Gastroesophageal sphincter (tissue), 4 donors: ENCODE measurements at regions not wholly inside any gene's neighbourhood (a gene's known extent, or its start where the extent isn't known, plus 50 kb on each side); places are given as distances from the start of the nearest gene placed in this dataset.

Source experiments
- ATAC-seq: fragments of 150-250 bp; one replicate; pipeline ENCODE4 v1.9.1; 2016; ENCODE audit warnings: mild to moderate bottlenecking, moderate library complexity
- H3K27ac ChIP-seq, 4 donors: fragments of 200-600 bp; sonication (generic) in 3 of 4; 1 replicate in 3 of 4; 2 replicates in 1 of 4; pipeline ENCODE4 v1.5.1; 2016 to 2019
- H3K27me3 ChIP-seq: fragments of 200-600 bp; sonication (generic); one replicate; pipeline ENCODE4 v1.5.1; 2019
- H3K36me3 ChIP-seq, 2 donors: fragments of 200-600 bp; sonication (generic); one replicate each; pipeline ENCODE4 v1.5.1; 2019; ENCODE audit warnings: control low read depth in 1 of 2
- H3K4me1 ChIP-seq, 3 donors: fragments of 200-600 bp; sonication (generic); 1 replicate in 2 of 3; 2 replicates in 1 of 3; pipeline ENCODE4 v1.5.1; 2016 to 2019; ENCODE audit warnings: control low read depth in 2 of 3
- H3K4me3 ChIP-seq, 2 donors: fragments of 200-600 bp; sonication (generic); one replicate each; pipeline ENCODE4 v1.5.1; 2019; ENCODE audit warnings: mild to moderate bottlenecking in 1 of 2, moderate library complexity in 1 of 2
- H3K9me3 ChIP-seq, 3 donors: fragments of 200-600 bp; sonication (generic); one replicate each; pipeline ENCODE4 v1.5.1; 2017 to 2019; ENCODE audit warnings: control low read depth in 2 of 3
- CTCF ChIP-seq, 4 experiments: fragments of 200-600 bp in 2 of 4; fragments of 450-650 bp in 2 of 4; sonication (generic) in 1 of 4; IDR thresholded peaks; one replicate each; pipeline ENCODE4 v1.5.1; 2017 to 2019; ENCODE audit warnings: antibody characterized with exemption in 4 of 4, mild to moderate bottlenecking in 2 of 4, moderate library complexity in 2 of 4
- EP300 ChIP-seq: sonication (generic); formaldehyde crosslinking; IDR thresholded peaks from one replicate; pipeline ENCODE4 v1.6.1; 2017; ENCODE audit warnings: antibody characterized with exemption, mild to moderate bottlenecking
- POLR2A ChIP-seq, 2 donors: fragments of 450-650 bp; IDR thresholded peaks; one replicate each; pipeline ENCODE4 v1.6.1; 2017; ENCODE audit warnings: antibody characterized with exemption in 2 of 2, mild to moderate bottlenecking in 2 of 2, moderate library complexity in 1 of 2
- POLR2AphosphoS5 ChIP-seq: sonication (generic); formaldehyde crosslinking; IDR thresholded peaks from one replicate; pipeline ENCODE4 v1.6.1; 2017; ENCODE audit warnings: antibody characterized with exemption
- WGBS, 2 donors: methylation state at CpG; one replicate each; pipeline ENCODE4 v1.1.5; 2018; ENCODE audit warnings: low coverage in 1 of 2; 5-methylcytosine and 5-hydroxymethylcytosine counted together

DNA sequence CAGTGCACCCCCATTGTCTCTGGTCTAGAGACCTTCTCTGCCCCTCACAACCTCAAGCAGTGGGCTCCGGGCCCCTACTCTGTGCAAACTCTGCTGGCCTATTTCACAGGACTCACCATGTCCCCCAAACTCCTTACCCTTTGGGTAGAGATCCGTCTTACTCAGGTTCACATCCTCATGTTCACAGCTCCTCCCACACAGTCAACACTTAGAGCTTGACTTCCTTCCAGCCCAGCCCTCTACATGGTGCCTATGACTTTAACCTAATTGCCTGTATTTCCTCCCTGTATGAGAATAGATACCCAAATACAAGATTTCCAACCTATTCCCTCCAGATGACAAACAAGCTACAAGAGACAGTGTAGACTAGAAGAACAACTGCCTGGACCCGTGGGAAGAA, 528.6 kb upstream of the JARID2 start:
- no peaks in the 10 kb centered on the region for H3K36me3 ChIP-seq
- no peak overlapping the region for H3K27ac ChIP-seq
- no peaks in the 10 kb centered on the region for H3K27me3 ChIP-seq
- TF ChIP-seq POLR2A (IDR thresholded peaks at IDR 0.05) (no peak), CTCF (IDR thresholded peaks at IDR 0.05) (no peak)
- H3K9me3 ChIP-seq, result no peaks in the 10 kb centered on the region
- H3K4me3 ChIP-seq, result no peak overlapping the region
- WGBS, 2 donors, result 84 to 92% methylated on average over 2 of the region's 3 CpGs
- H3K4me1 ChIP-seq, result peaks cover 3 to 28% (median 3%) of the 10 kb centered on the region in 3 donors
- ATAC-seq, result no peak

- TF ChIP-seq CTCF (IDR thresholded peaks at IDR 0.05), result no peak
- no peak overlapping the region for H3K27ac ChIP-seq
- H3K36me3 ChIP-seq, result no peaks in the 10 kb centered on the region
- no peak overlapping the region for H3K4me3 ChIP-seq
- no peaks in the 10 kb centered on the region for H3K9me3 ChIP-seq
- WGBS, 2 donors, result 61 to 63% methylated on average over 3 to 4 of the region's 4 CpGs
- H3K27me3 ChIP-seq, result no peaks in the 10 kb centered on the region
- peaks cover 0 to 14% (median 3%) of the 10 kb centered on the region in 3 donors for H3K4me1 ChIP-seq
- ATAC-seq, result no peak
Measured at GRCh38 chr6:14718861-14719260, 527.0 kb upstream of the JARID2 start.

- Histone ChIP-seq H3K4me3 (no peak overlapping the region), H3K27ac (no peak overlapping the region), H3K27me3 (no peaks in the 10 kb centered on the region), H3K36me3 (no peaks in the 10 kb centered on the region), H3K9me3 (no peaks in the 10 kb centered on the region), H3K4me1 (peaks cover 0 to 12% (median 3%) of the 10 kb centered on the region in 3 donors)
- TF ChIP-seq POLR2AphosphoS5, result no peak
- TF ChIP-seq EP300, result no peak
- no peak for TF ChIP-seq POLR2A (IDR thresholded peaks at IDR 0.05)
- no peak for TF ChIP-seq CTCF (IDR thresholded peaks at IDR 0.05)
- 66 to 73% methylated on average over 3 to 7 of the region's 7 CpGs for WGBS, 2 donors
- no peak for ATAC-seq
Measured at GRCh38 chr6:14719270-14719669, 526.6 kb upstream of the JARID2 start.

GRCh38 chr6:14720411-14721102, 525.3 kb upstream of the JARID2 start:
- no peak overlapping the region for H3K4me3 ChIP-seq
- no peaks in the 10 kb centered on the region for H3K9me3 ChIP-seq
- 57 to 83% methylated on average over 1 of the region's 1 CpG for WGBS, 2 donors
- H3K4me1 ChIP-seq, result peaks cover 0 to 12% (median 3%) of the 10 kb centered on the region in 3 donors
- ATAC-seq, result no peak
- H3K27me3 ChIP-seq, result no peaks in the 10 kb centered on the region
- TF ChIP-seq EP300 (no peak), CTCF (IDR thresholded peaks at IDR 0.05) (no peak), POLR2AphosphoS5 (no peak), POLR2A (IDR thresholded peaks at IDR 0.05) (no peak)
- H3K36me3 ChIP-seq, result no peaks in the 10 kb centered on the region
- peak overlapping the region in 2 of 4 donors; percentile 12 to 27 for H3K27ac ChIP-seq

DNA sequence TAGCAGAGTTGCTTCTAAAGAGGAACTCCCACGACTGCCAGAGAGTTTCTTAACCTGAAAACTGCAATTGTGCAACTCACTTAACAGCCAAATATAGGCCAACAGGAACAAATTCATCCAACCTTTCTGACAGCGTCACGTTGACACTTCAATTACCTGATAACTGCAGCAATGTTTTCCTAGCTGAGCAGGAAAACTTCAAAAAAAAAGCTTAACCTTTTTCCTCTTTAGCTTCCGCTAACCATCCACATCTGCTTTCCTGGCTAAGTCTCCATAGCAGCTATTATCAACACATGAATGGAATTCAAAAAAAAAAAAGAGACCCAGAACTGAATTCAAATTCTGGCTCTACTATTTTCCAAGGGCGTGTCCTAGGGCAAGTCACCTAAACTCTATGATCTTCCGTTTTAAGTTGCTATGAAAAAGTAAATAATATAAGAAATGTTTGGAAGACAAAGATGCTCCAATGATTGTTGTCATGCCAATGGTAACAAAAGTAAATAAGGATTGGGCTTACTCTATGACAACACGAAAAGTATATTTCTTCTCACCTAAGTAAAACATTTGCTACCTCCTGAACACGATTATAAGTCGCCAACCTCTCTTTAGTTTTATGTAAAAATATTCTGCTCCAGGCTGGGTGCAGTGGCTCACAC, 524.6 kb upstream of the JARID2 start:
- Histone ChIP-seq H3K27me3 (no peaks in the 10 kb centered on the region), H3K27ac (peak overlapping the region in 2 of 4 donors; percentile 12 to 27), H3K4me3 (no peak overlapping the region), H3K36me3 (no peaks in the 10 kb centered on the region), H3K4me1 (peaks cover 0 to 12% (median 3%) of the 10 kb centered on the region in 3 donors), H3K9me3 (no peaks in the 10 kb centered on the region)
- 39 to 41% methylated on average over 9 of the region's 9 CpGs for WGBS, 2 donors
- ATAC-seq, result peak; percentile 76
- TF ChIP-seq POLR2A (IDR thresholded peaks at IDR 0.05) (no peak), POLR2AphosphoS5 (peak; percentile 40)
